HG03378 (cell line): ENCODE measurements at regions not wholly inside any gene's neighbourhood (a gene's known extent, or its start where the extent isn't known, plus 50 kb on each side); places are given as distances from the start of the nearest gene placed in this dataset.
A peak's percentile ranks its signal among the peaks of the same experiment; 100 is the strongest.
"Not testable (repeated sequence)": the region's sequence is repeated elsewhere in the genome, so short reads cannot be mapped to it uniquely, and the experiment has no call there.

Experiments
- ATAC-seq: cut with Tn5 transposase; IDR thresholded peaks from one replicate; pipeline ENCODE4 v1.9.1; 2021; ENCODE audit warnings: mild to moderate bottlenecking, moderate library complexity; ENCODE audit not compliant: unreplicated experiment

- ATAC-seq, result no peak
Measured at GRCh38 chr9:73095425-73095824, 56.2 kb upstream of the ANXA1 start.

- no peak for ATAC-seq
Measured at GRCh38 chr9:73093740-73094379, 57.8 kb upstream of the ANXA1 start.

GRCh38 chr9:73093016-73093739 lies 58.5 kb upstream of the ANXA1 start:
- no peak for ATAC-seq

GRCh38 chr9:73091909-73092308 lies 59.8 kb upstream of the ANXA1 start:
- no peak for ATAC-seq

DNA sequence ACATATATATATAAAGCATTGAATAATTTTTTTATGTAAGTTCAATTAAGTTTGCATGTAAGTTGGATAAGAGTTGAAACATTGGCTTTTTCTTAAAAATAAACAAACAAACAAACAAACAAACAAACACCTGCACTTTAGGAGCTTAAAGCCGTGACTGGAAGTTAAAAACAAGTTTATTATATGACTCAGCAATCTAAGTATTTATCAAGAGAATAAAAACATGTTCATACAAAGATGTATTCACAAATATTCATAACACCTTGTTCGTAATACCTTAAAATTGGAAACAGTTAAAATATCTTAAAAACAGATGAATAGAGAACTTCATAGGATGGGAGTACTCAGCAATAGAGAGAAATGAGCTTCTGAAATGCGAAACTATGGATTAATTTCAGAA lies 61.5 kb upstream of the ANXA1 start:
- ATAC-seq, result no peak

- ATAC-seq, result no peak
Measured at GRCh38 chr9:73089304-73089985, 62.2 kb upstream of the ANXA1 start.

DNA sequence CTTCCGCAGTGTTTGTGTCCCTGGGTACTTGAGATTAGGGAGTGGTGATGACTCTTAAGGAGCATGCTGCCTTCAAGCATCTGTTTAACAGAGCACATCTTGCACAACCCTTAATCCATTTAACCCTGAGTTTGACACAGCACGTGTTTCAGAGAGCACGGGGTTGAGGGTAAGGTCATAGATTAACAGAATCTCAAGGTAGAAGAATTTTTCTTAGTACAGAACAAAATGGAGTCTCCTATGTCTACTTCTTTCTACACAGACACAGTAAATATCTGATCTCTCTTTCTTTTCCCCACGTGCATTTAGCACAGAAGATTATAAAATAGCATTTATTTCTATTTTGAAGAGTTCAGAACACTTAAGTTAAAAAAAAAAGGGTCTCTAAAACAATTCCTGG lies 63.8 kb upstream of the ANXA1 start:
- not testable (repeated sequence) for ATAC-seq

GRCh38 chr9:73083519-73083918 lies 68.1 kb upstream of the ANXA1 start:
- no peak for ATAC-seq

GRCh38 chr9:73081979-73082657 lies 69.5 kb upstream of the ANXA1 start:
- ATAC-seq, result peak; percentile 68

DNA sequence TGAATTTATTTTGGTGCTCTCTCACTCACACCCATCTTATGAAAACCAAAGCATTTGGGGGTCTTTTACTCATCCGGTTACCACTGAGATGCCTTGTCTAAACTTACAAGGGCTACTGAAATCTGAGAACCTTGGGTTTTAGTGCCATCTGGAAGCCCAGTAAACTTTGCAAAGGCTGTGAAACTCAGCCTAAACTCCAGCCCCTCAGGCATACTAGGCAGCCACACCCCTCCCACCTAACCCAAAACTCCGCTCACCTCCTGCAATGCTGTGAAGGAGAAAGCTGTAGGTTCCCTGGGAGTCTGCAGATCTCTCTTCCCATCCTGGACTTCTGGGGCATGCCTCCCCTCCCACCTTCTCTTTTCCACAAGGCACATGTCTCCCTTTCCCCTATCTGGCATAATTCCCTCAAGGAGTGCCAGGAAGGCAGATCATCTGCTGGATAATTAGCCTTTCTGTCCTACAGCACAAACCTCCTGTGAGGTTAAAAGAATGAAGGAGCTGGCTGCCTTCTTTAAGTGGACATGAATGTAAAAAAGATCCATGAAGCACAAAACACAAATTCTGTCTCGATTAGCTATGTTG lies 71.5 kb upstream of the ANXA1 start:
- no peak for ATAC-seq

DNA sequence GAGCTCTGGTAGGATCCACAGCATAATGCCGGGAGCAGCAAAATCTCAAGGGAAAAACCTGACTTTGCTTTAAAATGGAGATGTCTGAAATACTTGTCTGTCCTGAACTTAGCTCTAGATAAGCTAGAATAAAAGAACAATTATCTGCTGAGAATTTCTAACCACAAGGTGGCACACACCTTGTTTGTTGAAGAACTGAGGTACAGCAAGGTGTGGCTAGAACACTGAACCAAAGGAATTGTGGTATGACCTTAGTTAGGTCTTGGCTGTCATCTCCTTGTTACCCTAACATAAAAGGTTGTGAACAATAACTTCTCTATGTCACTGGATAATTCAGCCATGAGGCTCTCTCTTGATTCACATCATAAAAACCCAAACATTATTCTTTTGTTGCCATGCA lies 72.3 kb upstream of the ANXA1 start:
- no peak for ATAC-seq

- ATAC-seq, result no peak
Measured at GRCh38 chr9:73077625-73078030, 74.0 kb upstream of the ANXA1 start.

DNA sequence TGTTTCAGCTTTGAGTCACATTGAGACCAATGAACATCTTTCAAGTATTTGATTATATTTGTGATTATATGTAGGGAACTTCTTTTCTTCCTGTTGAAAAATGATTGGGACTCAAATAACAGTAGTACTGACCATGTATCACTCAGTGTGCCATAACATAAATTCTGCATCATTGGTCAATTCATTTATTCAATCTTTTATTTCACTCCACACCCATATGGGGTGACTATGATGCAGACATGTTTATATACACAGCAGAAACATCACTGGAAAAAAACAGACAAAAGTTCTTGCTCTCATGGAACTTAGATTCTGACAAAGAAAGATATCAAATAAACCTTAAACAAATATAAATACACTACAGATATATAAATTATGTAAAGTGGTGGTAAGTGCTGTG lies 74.7 kb upstream of the ANXA1 start:
- ATAC-seq, result no peak

DNA sequence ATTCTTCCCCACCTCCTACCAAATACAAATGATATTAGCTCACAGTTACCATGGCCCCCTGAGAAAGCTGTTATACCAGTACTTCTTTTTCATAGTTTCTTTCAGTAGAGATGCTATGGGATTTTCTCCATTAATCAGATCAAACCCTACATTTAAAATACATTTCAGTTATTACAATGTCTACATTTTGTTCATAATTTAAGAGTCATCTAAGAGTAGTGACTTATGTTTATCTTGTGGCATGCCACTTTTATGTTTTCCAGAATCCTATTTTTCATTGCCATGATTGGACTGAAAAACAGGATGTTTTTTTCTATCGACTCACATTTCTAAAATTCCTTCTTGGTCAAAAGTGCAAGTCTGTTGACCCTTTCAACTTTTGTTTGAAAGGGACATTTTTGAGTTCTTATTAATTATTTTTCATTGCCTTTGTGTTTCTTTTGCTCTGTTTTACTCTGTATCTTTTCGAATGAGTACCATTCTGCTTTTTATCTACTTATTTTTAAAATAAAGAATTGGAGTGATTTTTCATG lies 77.4 kb upstream of the ANXA1 start:
- ATAC-seq, result no peak

- ATAC-seq, result no peak
Measured at GRCh38 chr9:73073337-73074175, 78.1 kb upstream of the ANXA1 start.

DNA sequence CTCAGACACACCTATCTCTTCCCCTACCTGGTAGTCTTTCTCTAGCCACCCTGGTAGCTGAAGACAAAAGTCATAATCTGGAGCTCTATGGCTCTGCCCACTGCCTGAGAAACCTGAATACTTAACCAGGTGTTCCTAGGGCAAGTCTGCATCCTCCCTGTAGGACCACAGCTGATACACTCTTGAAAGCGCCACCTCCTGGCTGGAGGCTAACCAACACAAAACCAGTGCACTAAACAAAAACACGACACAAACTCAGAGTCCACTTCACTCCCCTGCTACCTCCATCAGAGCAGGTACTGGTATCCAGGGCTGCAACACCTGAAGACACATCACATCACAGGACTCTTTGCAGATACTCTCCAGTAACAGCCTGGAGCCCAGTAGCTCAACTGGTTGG lies 84.6 kb upstream of the ANXA1 start:
- ATAC-seq, result no peak

GRCh38 chr9:73065439-73065838 lies 86.2 kb upstream of the ANXA1 start:
- no peak for ATAC-seq

DNA sequence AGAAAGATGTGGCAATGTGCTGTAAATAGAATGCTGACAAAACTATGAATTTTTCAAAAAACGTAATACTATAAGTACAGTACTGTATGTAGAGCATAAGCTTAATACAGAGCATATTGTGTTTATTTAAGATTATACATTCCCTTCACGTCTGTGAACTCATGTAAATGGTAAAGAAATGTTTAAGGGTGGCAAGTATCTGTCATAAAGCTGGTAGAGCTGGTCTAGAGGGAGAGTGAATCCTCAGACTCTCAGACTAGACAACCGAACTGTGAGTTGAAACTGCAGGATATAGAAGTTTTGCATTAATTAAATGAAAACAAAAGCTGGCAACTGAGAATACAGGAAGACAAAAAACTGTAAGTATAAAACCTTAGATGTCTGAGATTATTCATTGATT lies 87.3 kb upstream of the ANXA1 start:
- no peak for ATAC-seq

DNA sequence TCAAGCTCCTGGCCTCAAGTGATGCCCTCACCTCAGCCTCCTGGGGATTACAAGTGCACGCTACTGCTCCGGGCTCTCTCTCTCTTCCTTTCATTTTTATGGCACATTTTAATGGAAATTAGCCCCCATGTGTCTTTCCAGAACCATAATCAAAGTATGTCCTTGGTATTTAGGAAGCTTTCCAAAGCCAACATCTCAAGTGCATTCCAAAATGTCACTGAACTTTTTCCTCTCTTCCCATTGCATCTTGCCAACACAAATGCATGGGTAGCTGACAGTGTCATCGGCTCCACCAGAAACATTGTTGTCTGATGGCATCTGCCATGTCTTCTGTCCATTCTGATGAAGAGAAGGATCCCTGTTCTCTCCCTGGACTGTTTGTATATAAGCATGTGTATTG lies 90.5 kb upstream of the ANXA1 start:
- ATAC-seq, result no peak

DNA sequence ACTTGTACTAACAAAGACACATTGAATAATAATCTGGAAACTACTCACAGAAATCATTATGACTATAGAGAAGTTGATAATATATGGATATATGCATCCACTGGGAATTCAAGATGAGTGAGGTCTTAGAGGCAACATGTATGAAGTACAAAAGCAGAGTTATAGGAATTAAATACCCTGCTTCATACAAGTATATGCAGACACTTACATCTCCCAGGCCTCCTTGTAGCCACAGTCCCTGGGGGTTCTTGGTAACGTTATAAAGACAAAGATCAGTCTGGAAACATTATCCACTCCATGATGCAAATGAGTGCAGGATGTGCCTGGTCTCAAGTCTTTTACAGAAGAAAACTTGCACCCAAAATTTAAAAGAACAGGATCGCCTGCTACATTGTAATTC lies 92.4 kb upstream of the ANXA1 start:
- no peak for ATAC-seq
